ENCODE measurements at regions not wholly inside any gene's neighbourhood (a gene's known extent, or its start where the extent isn't known, plus 50 kb on each side); places are given as distances from the start of the nearest gene placed in this dataset.

DNA sequence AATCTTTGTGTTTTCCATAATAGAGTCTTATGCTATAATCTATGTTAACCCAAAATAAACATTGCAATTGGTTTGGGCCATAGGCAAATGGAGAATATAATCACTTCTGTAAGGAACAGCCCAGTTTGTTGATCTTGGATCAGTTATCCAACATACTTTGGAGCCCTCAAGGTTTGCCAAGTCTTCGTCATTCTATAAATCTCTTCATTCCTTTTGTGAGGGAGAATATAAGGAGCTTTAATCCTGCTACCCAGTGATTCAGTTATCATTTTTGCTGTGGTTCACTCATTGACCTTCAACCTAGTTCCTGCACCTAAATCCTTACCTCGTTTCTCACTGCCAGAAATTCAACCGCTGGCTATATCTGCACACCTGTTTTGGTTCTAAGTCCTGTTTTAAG, 500.3 kb upstream of the PTCHD4 start:
- Histone ChIP-seq H2AFZ (ENCODE audit: control insufficient read depth, low read length) (no peak overlapping the region), H4K20me1 (ENCODE audit: control insufficient read depth, extremely low read depth, insufficient read depth, low read length) (no peaks in the 10 kb centered on the region), H3K9me3 (ENCODE audit: control insufficient read depth, low read depth, low read length) (no peaks in the 10 kb centered on the region), H3K4me1 (ENCODE audit: control insufficient read depth, extremely low read depth, insufficient read depth, low read length) (no peaks in the 10 kb centered on the region), H3K27me3 (ENCODE audit: control insufficient read depth, extremely low read depth, insufficient read depth, low read length) (no peaks in the 10 kb centered on the region), H3K79me2 (ENCODE audit: control insufficient read depth, insufficient read depth, low read length) (no peaks in the 10 kb centered on the region), H3K36me3 (ENCODE audit: control insufficient read depth in 2 of 2, extremely low read depth in 1 of 2, insufficient read depth in 2 of 2, low read length in 2 of 2) (no peaks in the 10 kb centered on the region), H3K27ac (ENCODE audit: control insufficient read depth, insufficient read depth, low read length) (no peak overlapping the region), H3K9ac (ENCODE audit: control insufficient read depth, extremely low read depth, insufficient read depth, low read length) (no peak overlapping the region), H3K9me1 (ENCODE audit: control insufficient read depth, extremely low read depth, insufficient read depth, low read length) (no peaks in the 10 kb centered on the region), H3K4me3 (ENCODE audit: control insufficient read depth in 2 of 3, extremely low read depth in 1 of 3, insufficient read depth in 2 of 3, low read depth in 1 of 3, low read length in 3 of 3) (no peak overlapping the region), H3K4me2 (ENCODE audit: control insufficient read depth, extremely low read depth, insufficient read depth, low read depth, low read length) (no peak overlapping the region)
- FAIRE-seq (peak; percentile 60), DNase-seq (ENCODE audit: low read depth, low spot score) (no peak)
- dilution Hi-C loops (cut with MboI; ENCODE audit: extremely low pct_ligation_motif_present, low sequenced_read_pairs), result no loop called here
- TF ChIP-seq, protein P1, sequence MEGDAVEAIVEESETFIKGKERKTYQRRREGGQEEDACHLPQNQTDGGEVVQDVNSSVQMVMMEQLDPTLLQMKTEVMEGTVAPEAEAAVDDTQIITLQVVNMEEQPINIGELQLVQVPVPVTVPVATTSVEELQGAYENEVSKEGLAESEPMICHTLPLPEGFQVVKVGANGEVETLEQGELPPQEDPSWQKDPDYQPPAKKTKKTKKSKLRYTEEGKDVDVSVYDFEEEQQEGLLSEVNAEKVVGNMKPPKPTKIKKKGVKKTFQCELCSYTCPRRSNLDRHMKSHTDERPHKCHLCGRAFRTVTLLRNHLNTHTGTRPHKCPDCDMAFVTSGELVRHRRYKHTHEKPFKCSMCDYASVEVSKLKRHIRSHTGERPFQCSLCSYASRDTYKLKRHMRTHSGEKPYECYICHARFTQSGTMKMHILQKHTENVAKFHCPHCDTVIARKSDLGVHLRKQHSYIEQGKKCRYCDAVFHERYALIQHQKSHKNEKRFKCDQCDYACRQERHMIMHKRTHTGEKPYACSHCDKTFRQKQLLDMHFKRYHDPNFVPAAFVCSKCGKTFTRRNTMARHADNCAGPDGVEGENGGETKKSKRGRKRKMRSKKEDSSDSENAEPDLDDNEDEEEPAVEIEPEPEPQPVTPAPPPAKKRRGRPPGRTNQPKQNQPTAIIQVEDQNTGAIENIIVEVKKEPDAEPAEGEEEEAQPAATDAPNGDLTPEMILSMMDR (optimal IDR thresholded peaks at IDR 0.05 in 1 of 3, IDR thresholded peaks at IDR 0.05 in 1 of 3, conservative IDR thresholded peaks at IDR 0.05 in 1 of 3; ENCODE audit: extremely low read depth in 1 of 3, insufficient read depth in 2 of 3, low read length in 3 of 3), result no peak
- TF ChIP-seq EZH2 (IDR thresholded peaks at IDR 0.05; ENCODE audit: low read length), result no peak

DNA sequence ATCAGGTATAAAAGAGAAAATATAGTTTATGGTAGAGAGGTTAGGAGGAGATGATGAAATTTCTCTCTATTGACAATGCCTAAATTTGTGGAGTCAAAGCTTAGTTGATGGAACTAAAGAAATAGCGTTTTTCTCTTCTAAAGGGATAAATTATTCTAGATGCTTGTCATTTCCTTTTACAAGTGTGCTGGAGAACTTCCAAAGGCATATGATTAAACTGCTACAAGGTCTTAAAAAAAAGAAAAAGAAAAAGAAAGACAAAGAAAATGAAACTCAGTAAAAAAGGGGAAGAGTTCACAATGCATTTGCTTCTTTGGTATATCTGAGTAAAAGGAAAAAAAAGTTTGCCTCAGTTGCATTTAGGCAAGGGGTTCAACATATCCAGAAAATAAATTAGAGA, 499.8 kb upstream of the PTCHD4 start:
- no peak for FAIRE-seq
- dilution Hi-C loops (cut with MboI; ENCODE audit: extremely low pct_ligation_motif_present, low sequenced_read_pairs), result no loop called here
- Histone ChIP-seq H3K4me2 (ENCODE audit: control insufficient read depth, extremely low read depth, insufficient read depth, low read depth, low read length) (no peak overlapping the region), H3K4me1 (ENCODE audit: control insufficient read depth, extremely low read depth, insufficient read depth, low read length) (no peaks in the 10 kb centered on the region), H3K27ac (ENCODE audit: control insufficient read depth, insufficient read depth, low read length) (no peak overlapping the region), H3K79me2 (ENCODE audit: control insufficient read depth, insufficient read depth, low read length) (no peaks in the 10 kb centered on the region), H3K36me3 (ENCODE audit: control insufficient read depth in 2 of 2, extremely low read depth in 1 of 2, insufficient read depth in 2 of 2, low read length in 2 of 2) (no peaks in the 10 kb centered on the region), H3K9me3 (ENCODE audit: control insufficient read depth, low read depth, low read length) (no peaks in the 10 kb centered on the region), H4K20me1 (ENCODE audit: control insufficient read depth, extremely low read depth, insufficient read depth, low read length) (no peaks in the 10 kb centered on the region), H3K9ac (ENCODE audit: control insufficient read depth, extremely low read depth, insufficient read depth, low read length) (no peak overlapping the region), H3K27me3 (ENCODE audit: control insufficient read depth, extremely low read depth, insufficient read depth, low read length) (no peaks in the 10 kb centered on the region), H3K4me3 (ENCODE audit: control insufficient read depth in 2 of 3, extremely low read depth in 1 of 3, insufficient read depth in 2 of 3, low read depth in 1 of 3, low read length in 3 of 3) (no peak overlapping the region), H2AFZ (ENCODE audit: control insufficient read depth, low read length) (no peak overlapping the region), H3K9me1 (ENCODE audit: control insufficient read depth, extremely low read depth, insufficient read depth, low read length) (no peaks in the 10 kb centered on the region)
- DNase-seq (ENCODE audit: low read depth, low spot score), result no peak
- TF ChIP-seq, protein P1 (optimal IDR thresholded peaks at IDR 0.05 in 1 of 3, IDR thresholded peaks at IDR 0.05 in 1 of 3, conservative IDR thresholded peaks at IDR 0.05 in 1 of 3; ENCODE audit: extremely low read depth in 1 of 3, insufficient read depth in 2 of 3, low read length in 3 of 3), result no peak
- TF ChIP-seq EZH2 (IDR thresholded peaks at IDR 0.05; ENCODE audit: low read length), result no peak

Measured in keratinocyte (primary cell).